GM12874 (cell line): ENCODE measurements at regions not wholly inside any gene's neighbourhood (a gene's known extent, or its start where the extent isn't known, plus 50 kb on each side); places are given as distances from the start of the nearest gene placed in this dataset.

Source experiments
- TF ChIP-seq, protein P1 (sequence below): IDR thresholded peaks from 2 replicates; pipeline ENCODE4 v1.5.1; 2011; ENCODE audit warnings: low read depth, mild to moderate bottlenecking, control low read depth, low read length, moderate library complexity; ENCODE audit not compliant: insufficient read depth

- TF ChIP-seq, protein P1, sequence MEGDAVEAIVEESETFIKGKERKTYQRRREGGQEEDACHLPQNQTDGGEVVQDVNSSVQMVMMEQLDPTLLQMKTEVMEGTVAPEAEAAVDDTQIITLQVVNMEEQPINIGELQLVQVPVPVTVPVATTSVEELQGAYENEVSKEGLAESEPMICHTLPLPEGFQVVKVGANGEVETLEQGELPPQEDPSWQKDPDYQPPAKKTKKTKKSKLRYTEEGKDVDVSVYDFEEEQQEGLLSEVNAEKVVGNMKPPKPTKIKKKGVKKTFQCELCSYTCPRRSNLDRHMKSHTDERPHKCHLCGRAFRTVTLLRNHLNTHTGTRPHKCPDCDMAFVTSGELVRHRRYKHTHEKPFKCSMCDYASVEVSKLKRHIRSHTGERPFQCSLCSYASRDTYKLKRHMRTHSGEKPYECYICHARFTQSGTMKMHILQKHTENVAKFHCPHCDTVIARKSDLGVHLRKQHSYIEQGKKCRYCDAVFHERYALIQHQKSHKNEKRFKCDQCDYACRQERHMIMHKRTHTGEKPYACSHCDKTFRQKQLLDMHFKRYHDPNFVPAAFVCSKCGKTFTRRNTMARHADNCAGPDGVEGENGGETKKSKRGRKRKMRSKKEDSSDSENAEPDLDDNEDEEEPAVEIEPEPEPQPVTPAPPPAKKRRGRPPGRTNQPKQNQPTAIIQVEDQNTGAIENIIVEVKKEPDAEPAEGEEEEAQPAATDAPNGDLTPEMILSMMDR: no peak
Observed at GRCh38 chr10:78566284-78567111, 502.3 kb upstream of the ZMIZ1 start.

DNA sequence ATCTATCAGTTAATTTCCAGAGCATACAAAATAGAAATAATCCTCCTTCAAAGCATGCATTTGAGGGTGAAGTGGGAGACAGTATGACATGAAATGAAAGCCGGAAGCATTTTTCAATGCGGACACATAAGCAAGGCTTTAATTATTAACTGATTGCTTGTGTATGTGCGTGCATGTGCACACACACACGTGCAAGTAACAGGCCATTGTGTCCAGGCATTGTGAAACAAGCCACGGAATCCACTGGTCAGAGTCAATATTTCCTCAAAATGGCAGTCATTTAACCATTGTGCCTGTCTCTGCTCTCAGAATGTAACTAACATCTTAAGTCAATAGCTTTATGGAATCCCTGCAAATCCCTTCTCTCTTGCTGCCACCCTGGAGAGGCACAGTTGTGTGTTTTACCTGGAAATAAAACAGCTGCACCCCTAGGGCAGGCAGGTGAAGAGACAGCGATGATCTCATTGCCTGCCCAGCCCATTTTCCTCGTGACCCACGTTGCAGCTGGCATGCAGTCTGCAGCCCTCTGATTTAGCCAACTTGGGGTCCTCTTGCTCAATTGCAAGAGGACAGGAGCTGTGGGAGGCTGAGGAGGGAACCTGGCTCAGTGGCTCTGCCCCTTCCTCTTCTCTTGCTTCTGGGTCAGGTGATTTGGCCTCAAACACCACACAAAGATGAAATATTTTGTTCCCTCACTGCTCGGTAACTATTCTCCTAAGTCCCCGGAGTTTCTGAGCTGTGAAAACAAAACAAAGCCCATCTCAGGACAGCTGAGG is 500.9 kb upstream of the ZMIZ1 start:
- TF ChIP-seq, protein P1: no peak

DNA sequence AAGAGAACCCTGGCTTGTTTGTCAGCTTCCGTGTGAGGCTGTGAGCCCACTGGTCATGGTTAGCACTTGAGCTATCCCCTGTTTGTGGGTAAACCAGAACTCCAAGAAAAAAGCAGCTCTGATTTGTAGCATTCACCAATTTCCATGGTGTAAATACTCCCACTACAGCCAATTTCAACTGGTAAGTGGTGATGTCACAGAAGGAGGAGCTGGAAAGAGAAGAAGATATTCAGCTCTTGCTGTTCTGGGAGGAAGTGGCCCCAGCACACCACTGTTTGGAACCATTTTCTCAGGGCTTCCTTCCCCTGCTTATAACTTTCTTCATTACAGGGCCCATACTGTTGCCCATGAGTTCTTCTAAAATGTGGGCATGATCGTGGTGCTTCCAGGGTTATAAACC is 500.1 kb upstream of the ZMIZ1 start:
- TF ChIP-seq, protein P1: no peak

DNA sequence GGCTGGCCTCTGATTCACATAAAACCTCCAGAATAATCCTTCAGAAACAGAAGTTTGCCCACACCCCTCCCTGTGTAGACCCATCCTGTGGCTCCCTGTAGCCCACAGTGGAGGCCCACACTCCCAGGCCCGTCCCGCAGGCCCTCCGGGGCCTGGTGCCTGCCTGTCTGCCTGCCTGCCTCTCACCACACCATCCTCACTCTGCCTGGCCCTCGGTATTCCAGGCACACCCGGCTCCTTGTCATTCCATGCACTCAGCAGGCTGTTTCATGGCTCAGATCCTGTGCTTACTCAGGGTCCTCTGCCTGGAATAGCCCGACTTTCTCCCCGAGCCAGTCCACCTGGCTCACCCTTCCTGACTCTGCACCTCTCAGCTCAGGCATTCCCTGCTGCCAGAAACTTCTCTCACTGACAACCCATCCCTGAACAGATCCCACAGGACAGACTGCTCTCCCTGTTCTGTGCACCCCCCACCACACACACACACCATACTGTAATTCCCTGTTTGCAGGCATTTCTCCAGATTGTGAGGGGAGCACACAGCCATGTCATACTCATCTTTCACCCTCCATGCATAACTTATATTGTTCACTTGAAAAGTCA is 498.0 kb upstream of the ZMIZ1 start:
- TF ChIP-seq, protein P1: no peak

DNA sequence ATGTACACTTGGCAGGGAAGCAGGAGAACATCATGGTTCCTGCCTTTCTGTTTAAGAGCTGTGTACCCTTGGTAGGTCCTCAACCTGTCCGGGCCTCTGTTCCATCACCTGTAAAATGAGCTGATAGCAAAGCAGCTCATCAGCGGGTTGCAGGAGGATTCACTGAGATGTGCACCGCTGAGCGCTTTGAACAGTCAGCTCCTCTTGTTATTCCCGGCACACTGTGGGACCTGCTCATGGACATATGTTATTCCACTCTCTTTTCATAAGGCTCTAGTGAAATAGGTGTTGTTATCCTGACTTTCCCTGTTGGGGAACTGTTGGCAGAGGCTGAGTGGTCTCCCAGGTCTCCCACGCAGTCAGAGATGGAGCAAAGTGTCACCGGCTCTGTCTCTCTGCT is 497.5 kb upstream of the ZMIZ1 start:
- TF ChIP-seq, protein P1: no peak

DNA sequence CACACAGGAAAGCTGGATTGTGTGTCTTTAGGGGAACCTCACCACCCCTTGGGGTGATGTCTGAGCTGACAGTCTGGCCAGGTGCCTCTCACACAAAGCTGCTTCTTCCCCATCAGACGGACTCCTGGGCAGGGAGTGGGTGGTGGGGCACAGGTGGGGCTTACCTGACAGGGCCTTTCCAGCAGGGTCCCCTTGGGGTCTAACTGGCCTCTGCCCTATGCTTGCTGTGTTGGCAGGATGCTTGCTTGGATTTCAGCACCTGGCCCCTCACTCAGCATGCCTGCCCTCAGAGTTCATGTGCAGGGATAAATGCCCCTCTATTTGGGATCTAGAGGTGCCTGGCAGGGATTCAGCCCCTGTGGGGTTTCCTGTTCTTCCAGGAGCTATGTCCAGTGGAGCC is 496.9 kb upstream of the ZMIZ1 start:
- TF ChIP-seq, protein P1: no peak

- TF ChIP-seq, protein P1: no peak
Observed at GRCh38 chr10:78572565-78572964, 496.2 kb upstream of the ZMIZ1 start.
